ENCODE measurements at regions not wholly inside any gene's neighbourhood (a gene's known extent, or its start where the extent isn't known, plus 50 kb on each side); places are given as distances from the start of the nearest gene placed in this dataset.

DNA sequence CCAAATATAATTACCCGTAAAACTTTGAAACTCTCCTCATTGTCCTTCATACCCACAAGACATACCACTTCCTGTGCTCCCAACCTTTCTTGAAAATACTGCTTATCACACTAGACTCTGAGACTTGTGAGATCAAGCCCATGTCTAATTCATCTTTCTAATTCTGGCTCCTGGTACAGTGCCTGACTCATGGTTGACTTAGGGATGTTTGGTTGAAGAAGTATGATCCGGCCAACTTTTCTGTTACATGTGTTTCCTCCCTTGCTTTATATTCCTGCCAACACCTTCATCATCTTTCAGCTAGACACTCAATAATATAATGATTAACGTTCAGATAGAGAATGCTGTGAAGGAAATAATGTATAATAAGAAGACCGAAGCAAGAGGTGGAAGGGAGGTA, 58.2 kb downstream of the MEX3B start:
- no peak for DNase-seq

GRCh38 chr15:81983497-81983896, 62.3 kb downstream of the MEX3B start:
- no peak for DNase-seq

GRCh38 chr15:81982808-81983207, 63.0 kb downstream of the MEX3B start:
- no peak for DNase-seq

GRCh38 chr15:81981908-81982307, 63.9 kb downstream of the MEX3B start:
- no peak for DNase-seq

GRCh38 chr15:81977464-81977863, 68.4 kb downstream of the MEX3B start:
- DNase-seq: no peak

- DNase-seq: no peak
Measured at GRCh38 chr15:81968691-81969090, 77.1 kb downstream of the MEX3B start.

DNA sequence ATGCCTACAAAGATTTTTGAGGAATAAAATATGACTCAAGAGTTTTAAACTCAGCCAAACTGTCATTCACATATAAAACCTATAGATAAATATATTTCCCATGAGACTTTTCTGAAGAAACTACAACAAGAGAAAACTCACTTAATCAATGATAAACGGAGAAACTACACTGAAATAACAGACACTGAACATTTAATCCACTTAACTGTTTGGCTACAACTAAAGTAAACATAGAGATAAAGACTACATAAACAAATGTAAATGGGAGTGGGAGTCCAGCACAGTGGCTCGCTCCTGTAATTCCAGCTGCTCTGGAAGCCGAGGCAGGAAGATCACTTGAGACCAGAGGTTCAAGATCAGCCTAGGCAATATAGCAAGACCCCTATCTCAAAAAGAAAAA, 79.2 kb downstream of the MEX3B start:
- no peak for DNase-seq

DNA sequence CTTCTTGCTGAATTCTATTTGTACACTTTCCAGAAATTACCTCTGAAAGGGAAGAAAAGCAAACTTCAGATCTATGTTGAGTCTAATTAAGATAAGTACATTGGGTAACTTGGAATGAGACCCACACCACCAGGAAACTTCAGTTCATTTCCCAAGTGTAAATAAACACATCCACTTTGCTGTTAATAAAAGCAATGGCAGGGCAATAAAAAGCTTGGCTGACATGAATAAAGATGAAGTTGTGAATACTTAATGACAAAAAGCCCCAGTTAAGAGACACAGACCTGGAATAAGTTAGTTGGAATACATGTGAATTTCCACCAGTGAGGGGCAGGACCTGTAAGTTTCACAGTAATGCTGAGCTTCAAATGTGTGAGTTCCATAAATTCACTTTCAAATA, 83.3 kb downstream of the MEX3B start:
- DNase-seq: no peak

- no peak for DNase-seq
Measured at GRCh38 chr15:81959196-81959595, 86.6 kb downstream of the MEX3B start.

DNA sequence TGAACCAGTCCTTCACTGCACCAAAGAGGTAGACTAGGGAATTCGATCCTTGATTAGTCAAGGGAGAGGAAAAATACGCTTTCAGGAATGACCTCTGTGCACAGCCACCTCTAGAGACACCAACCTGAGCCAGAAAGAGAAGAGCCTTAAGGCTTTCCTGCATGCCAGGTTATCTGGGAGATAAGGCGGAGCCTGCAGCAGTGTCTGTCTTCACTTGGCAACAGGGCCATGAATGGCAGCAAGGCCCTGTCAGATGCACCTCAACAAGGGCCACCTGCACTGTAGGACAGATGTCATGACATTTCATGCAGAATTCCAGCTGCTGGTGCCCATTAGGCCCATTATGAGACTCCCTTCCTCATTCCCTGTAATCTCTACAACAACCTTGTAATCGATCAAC, 88.1 kb downstream of the MEX3B start:
- DNase-seq: no peak

GRCh38 chr15:81955382-81956062, 90.3 kb downstream of the MEX3B start:
- no peak for DNase-seq

GRCh38 chr15:81954158-81954783, 91.5 kb downstream of the MEX3B start:
- DNase-seq: no peak

DNA sequence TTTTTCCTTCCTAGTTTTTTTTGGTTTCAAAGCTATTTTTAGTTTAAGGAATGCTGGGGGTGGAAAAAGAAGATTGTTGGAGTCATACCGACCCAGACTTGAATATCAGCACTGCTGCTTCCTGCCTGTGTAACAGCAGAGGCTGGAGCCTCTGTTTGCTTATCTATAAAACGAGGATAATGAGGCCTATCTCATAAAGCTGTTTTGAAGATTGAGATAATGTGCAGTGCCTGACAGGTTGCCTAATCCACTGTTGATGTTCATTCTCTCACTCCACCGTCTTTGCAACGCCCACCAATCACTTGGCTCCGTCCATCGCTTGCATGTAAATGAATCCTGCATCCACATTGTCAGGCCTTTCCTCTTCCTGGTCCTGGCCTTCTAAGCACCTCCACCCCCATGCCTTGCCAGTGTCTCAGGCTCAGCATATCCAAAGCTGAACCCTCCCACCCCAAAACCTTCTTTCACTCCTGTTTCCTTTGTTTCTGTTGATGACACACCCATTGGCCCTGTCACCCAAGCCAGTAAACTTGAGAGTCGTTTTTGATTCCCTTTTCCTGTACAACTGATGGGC, 94.9 kb downstream of the MEX3B start:
- DNase-seq: no peak

DNA sequence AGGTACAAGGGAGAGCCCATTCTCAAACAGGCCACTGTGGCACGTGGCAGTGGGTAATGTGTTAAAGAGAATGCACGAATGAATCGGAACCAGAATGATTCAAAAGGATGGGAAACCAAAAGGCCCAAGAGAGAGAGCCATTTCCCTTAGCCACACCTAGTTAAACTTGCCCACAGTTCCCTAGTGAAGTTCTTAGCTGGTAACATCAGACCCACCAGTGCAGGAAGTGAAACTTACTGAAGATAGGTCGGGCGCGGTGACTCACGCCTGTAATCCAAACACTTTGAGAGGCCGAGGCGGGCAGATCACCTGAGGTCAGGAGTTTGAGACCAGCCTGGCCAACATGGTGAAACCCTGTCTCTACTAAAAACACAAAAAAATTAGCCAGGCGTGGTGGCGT, 97.1 kb downstream of the MEX3B start:
- DNase-seq: no peak

GRCh38 chr15:81948222-81948621, 97.6 kb downstream of the MEX3B start:
- DNase-seq: no peak

DNA sequence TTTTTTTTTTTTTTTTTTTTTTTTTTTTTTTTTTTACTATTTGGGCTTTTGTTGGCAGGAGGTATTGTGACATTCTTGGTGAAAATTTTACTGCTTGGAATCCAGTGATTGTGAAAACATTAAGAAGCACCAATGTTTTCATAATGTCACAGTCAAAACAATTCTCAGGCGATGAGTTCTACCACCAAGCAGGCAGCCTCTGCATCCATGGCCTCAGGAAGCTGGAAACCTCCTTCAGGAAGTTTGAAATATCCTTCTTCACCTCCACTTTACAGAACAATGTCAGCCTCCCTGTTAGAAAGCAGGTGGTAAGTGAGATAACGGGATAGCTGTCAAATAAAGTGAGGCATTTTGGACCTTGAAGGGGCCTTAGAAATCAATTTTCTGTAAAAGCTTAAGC, 98.3 kb downstream of the MEX3B start:
- no peak for DNase-seq

DNA sequence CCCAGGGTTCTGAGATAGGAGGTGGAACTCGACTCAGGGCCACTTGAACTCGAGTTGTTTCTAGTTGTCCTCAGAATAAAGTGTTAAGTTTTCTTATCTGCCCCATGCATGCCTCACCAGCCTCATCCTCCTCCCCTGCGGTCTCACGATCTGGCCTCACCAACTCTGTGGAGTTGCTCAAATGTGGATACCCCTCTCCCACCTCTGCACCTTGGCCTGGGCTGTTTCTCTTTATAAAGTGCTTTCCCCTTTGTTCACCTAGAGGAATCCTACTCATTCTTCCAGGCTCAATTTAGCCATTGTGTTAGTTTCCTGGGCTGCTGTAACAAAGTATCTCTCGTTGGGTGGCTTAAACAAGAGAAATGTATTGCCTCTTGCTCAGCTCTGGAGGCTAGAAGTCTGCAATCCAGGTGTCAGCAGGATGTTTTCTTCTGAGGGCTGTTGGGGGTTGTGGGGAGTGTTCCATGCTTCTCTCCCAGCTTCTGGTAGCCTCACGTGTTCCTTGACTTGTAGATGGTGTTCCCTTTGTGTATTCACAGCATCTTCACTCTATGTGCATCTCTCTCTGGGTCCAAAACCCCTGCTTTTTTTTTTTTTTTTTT, 100.7 kb downstream of the MEX3B start:
- DNase-seq: no peak

GRCh38 chr15:81942655-81943195, 103.1 kb downstream of the MEX3B start:
- no peak for DNase-seq

GRCh38 chr15:81942157-81942556, 103.7 kb downstream of the MEX3B start:
- no peak for DNase-seq

DNA sequence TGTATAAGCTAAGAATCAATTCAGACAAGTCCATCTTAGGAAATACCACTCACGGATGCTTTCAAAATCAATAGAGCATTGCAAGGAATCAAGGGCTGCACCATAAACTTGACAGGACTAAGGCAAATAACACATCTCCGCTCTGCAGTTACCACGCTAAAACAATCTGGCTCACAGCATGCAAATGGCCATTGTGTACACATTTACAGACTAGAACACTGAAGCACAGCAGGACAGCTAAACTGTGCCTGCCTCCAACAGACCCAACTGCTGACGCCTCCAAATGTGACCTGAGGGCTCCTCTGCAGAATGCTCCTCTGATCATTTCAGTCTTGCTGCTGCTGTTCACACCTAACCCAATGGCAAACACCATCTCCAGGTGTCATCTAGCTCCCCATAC, 104.3 kb downstream of the MEX3B start:
- DNase-seq: no peak

- DNase-seq: no peak
Measured at GRCh38 chr15:81940467-81941451, 105.1 kb downstream of the MEX3B start.
